Gastroesophageal sphincter (tissue), 4 donors: ENCODE measurements at regions not wholly inside any gene's neighbourhood (a gene's known extent, or its start where the extent isn't known, plus 50 kb on each side); places are given as distances from the start of the nearest gene placed in this dataset.

Experiments
- ATAC-seq: fragments of 150-250 bp; one replicate; pipeline ENCODE4 v1.9.1; 2016; ENCODE audit warnings: mild to moderate bottlenecking, moderate library complexity
- H3K27ac ChIP-seq, 4 donors: fragments of 200-600 bp; sonication (generic) in 3 of 4; 1 replicate in 3 of 4; 2 replicates in 1 of 4; pipeline ENCODE4 v1.5.1; 2016 to 2019
- H3K27me3 ChIP-seq: fragments of 200-600 bp; sonication (generic); one replicate; pipeline ENCODE4 v1.5.1; 2019
- H3K36me3 ChIP-seq, 2 donors: fragments of 200-600 bp; sonication (generic); one replicate each; pipeline ENCODE4 v1.5.1; 2019; ENCODE audit warnings: control low read depth in 1 of 2
- H3K4me1 ChIP-seq, 3 donors: fragments of 200-600 bp; sonication (generic); 1 replicate in 2 of 3; 2 replicates in 1 of 3; pipeline ENCODE4 v1.5.1; 2016 to 2019; ENCODE audit warnings: control low read depth in 2 of 3
- H3K4me3 ChIP-seq, 2 donors: fragments of 200-600 bp; sonication (generic); one replicate each; pipeline ENCODE4 v1.5.1; 2019; ENCODE audit warnings: mild to moderate bottlenecking in 1 of 2, moderate library complexity in 1 of 2
- H3K9me3 ChIP-seq, 3 donors: fragments of 200-600 bp; sonication (generic); one replicate each; pipeline ENCODE4 v1.5.1; 2017 to 2019; ENCODE audit warnings: control low read depth in 2 of 3
- EP300 ChIP-seq: sonication (generic); formaldehyde crosslinking; IDR thresholded peaks from one replicate; pipeline ENCODE4 v1.6.1; 2017; ENCODE audit warnings: antibody characterized with exemption, mild to moderate bottlenecking
- POLR2A ChIP-seq, 2 donors: fragments of 450-650 bp; IDR thresholded peaks; one replicate each; pipeline ENCODE4 v1.6.1; 2017; ENCODE audit warnings: antibody characterized with exemption in 2 of 2, mild to moderate bottlenecking in 2 of 2, moderate library complexity in 1 of 2
- POLR2AphosphoS5 ChIP-seq: sonication (generic); formaldehyde crosslinking; IDR thresholded peaks from one replicate; pipeline ENCODE4 v1.6.1; 2017; ENCODE audit warnings: antibody characterized with exemption
- WGBS, 2 donors: methylation state at CpG; one replicate each; pipeline ENCODE4 v1.1.5; 2018; ENCODE audit warnings: low coverage in 1 of 2; 5-methylcytosine and 5-hydroxymethylcytosine counted together
- TF ChIP-seq, protein P1 (sequence below), 4 experiments: fragments of 200-600 bp in 2 of 4; fragments of 450-650 bp in 2 of 4; sonication (generic) in 1 of 4; IDR thresholded peaks; one replicate each; pipeline ENCODE4 v1.5.1; 2017 to 2019; ENCODE audit warnings: antibody characterized with exemption in 4 of 4, mild to moderate bottlenecking in 2 of 4, moderate library complexity in 2 of 4

DNA sequence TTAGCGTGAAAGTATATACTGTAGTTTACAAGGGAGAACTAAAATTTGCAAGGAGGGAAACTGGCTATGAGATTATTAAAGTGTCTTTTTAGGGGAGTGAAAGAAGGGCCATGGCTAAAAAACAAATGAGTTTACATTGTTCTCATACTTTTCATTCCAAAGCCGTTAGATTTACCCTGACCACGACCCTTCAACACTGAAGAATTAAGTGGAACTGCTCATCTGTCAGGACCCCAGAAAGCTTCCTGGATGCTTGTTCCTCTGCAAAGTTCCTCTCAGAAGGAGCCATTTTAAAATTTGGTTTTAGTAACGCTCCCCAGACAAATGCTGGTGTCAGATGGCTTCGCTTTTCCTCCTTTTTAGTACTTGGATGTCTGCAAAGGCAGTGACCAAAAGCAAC is 82.7 kb upstream of the ZBTB18 start:
- Histone ChIP-seq H3K27ac (no peak overlapping the region), H3K27me3 (peaks cover 5% of the 10 kb centered on the region), H3K36me3 (no peaks in the 10 kb centered on the region), H3K4me3 (no peak overlapping the region), H3K4me1 (no peaks in the 10 kb centered on the region), H3K9me3 (no peaks in the 10 kb centered on the region)
- no peak for ATAC-seq
- WGBS, 2 donors: 43 to 45% methylated on average over 5 of the region's 5 CpGs
- TF ChIP-seq, protein P1, sequence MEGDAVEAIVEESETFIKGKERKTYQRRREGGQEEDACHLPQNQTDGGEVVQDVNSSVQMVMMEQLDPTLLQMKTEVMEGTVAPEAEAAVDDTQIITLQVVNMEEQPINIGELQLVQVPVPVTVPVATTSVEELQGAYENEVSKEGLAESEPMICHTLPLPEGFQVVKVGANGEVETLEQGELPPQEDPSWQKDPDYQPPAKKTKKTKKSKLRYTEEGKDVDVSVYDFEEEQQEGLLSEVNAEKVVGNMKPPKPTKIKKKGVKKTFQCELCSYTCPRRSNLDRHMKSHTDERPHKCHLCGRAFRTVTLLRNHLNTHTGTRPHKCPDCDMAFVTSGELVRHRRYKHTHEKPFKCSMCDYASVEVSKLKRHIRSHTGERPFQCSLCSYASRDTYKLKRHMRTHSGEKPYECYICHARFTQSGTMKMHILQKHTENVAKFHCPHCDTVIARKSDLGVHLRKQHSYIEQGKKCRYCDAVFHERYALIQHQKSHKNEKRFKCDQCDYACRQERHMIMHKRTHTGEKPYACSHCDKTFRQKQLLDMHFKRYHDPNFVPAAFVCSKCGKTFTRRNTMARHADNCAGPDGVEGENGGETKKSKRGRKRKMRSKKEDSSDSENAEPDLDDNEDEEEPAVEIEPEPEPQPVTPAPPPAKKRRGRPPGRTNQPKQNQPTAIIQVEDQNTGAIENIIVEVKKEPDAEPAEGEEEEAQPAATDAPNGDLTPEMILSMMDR (IDR thresholded peaks at IDR 0.05): no peak
- no peak for TF ChIP-seq EP300
- TF ChIP-seq POLR2A (IDR thresholded peaks at IDR 0.05): no peak
- no peak for TF ChIP-seq POLR2AphosphoS5

DNA sequence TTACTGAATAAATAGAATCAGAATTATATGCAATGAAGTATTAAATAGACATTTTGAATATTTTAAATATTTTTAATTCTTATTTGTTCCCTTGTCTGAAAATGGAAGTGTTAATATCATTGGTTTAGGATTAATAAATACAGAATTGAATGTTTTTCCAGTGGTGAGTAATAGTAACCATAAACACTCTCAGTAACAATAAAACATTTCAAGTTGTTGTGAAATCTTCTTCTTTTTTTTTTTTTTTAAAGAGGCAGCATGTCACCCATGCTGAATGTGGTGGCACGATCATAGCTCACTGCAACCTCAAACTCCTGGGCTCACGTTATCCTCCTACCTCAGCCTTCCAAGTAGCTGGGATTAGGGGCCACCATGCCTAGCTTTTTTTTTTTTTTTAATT is 86.2 kb upstream of the ZBTB18 start:
- no peaks in the 10 kb centered on the region for H3K9me3 ChIP-seq
- H3K27me3 ChIP-seq: no peaks in the 10 kb centered on the region
- no peak for ATAC-seq
- no peak overlapping the region for H3K27ac ChIP-seq
- no peaks in the 10 kb centered on the region for H3K36me3 ChIP-seq
- 85 to 100% methylated on average over 2 of the region's 2 CpGs for WGBS, 2 donors
- H3K4me1 ChIP-seq: no peaks in the 10 kb centered on the region
- no peak overlapping the region for H3K4me3 ChIP-seq
- TF ChIP-seq POLR2AphosphoS5: no peak
- TF ChIP-seq EP300: no peak
- TF ChIP-seq POLR2A (IDR thresholded peaks at IDR 0.05): no peak

DNA sequence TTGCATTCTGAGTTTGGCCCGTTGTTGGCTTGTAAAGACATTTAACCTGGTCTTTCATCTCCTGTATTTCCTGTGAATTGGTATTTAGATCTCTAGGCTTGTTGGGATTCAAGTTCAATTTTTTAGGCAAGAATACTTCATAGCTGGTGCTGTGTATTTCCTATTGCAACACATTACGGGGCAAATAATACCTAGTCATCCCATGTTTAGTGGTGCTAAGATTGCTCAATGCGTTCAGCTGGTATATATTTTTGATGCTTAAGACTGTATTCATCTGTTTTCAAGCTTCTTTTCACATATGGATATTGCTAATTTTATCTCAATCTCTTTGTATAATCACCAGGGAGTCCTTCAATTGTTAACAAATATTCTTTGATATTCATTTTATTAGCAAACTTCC is 87.5 kb upstream of the ZBTB18 start:
- Histone ChIP-seq H3K4me3 (no peak overlapping the region), H3K9me3 (no peaks in the 10 kb centered on the region), H3K27me3 (peaks cover 11% of the 10 kb centered on the region), H3K36me3 (no peaks in the 10 kb centered on the region), H3K4me1 (no peaks in the 10 kb centered on the region), H3K27ac (no peak overlapping the region)
- no peak for ATAC-seq
- WGBS, 2 donors: 70 to 75% methylated on average over 3 of the region's 3 CpGs
- TF ChIP-seq, protein P1 (IDR thresholded peaks at IDR 0.05): no peak
- no peak for TF ChIP-seq EP300
- TF ChIP-seq POLR2AphosphoS5: no peak
- TF ChIP-seq POLR2A (IDR thresholded peaks at IDR 0.05): no peak

DNA sequence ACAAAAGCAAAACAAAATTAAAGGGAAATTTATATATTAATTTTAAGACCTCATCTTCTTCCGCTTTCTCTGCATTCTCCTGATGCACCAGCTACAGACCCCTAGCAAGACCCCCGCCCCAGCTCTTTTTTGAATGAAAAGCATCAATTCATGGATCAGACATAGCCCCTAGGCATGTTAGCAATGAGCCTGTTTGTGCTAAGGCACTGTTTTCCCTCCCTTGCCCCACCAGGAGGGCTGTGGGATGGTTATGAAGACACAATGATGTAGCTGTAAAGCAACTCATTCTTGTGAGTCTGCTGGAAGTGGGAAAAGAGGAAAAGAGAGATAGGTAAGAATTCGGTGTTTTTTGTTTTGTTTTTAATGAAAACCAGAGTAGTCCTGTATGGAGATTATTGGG is 88.5 kb upstream of the ZBTB18 start:
- TF ChIP-seq POLR2AphosphoS5 (no peak), EP300 (no peak), POLR2A (IDR thresholded peaks at IDR 0.05) (no peak)
- TF ChIP-seq, protein P1 (IDR thresholded peaks at IDR 0.05): no peak
- no peak overlapping the region for H3K27ac ChIP-seq
- peaks cover 18% of the 10 kb centered on the region for H3K27me3 ChIP-seq
- H3K9me3 ChIP-seq: no peaks in the 10 kb centered on the region
- WGBS, 2 donors: 77 to 86% methylated on average over 3 of the region's 3 CpGs
- no peak overlapping the region for H3K4me3 ChIP-seq
- H3K4me1 ChIP-seq: no peaks in the 10 kb centered on the region
- no peak for ATAC-seq
- no peaks in the 10 kb centered on the region for H3K36me3 ChIP-seq

DNA sequence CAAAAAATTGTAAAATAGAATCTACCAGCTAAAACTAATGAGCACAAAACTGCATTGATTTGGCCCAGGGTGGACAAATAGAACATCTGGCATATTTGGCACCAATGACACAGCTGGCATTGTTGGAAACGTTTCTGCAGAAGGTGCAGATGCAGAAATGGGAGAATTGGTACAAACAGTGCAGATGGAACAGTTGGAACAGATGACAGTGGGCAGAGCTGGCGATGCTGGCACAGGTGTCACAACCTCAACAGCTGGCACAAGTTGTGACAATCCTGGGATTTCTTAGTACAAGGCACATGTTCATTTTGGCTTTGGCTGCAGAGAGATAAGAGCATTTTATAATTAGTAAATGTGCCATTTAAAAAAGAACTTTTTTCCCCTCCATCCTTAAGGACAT is 91.1 kb upstream of the ZBTB18 start:
- Histone ChIP-seq H3K36me3 (no peaks in the 10 kb centered on the region), H3K9me3 (no peaks in the 10 kb centered on the region), H3K27ac (no peak overlapping the region), H3K4me1 (no peaks in the 10 kb centered on the region), H3K27me3 (peaks cover 18% of the 10 kb centered on the region), H3K4me3 (no peak overlapping the region)
- no peak for ATAC-seq
- WGBS, 2 donors: 64 to 83% methylated on average over 2 of the region's 2 CpGs
- TF ChIP-seq POLR2A (IDR thresholded peaks at IDR 0.05) (no peak), POLR2AphosphoS5 (no peak), EP300 (no peak)
- TF ChIP-seq, protein P1 (IDR thresholded peaks at IDR 0.05): no peak
